ENCODE measurements at regions not wholly inside any gene's neighbourhood (a gene's known extent, or its start where the extent isn't known, plus 50 kb on each side); places are given as distances from the start of the nearest gene placed in this dataset.

GRCh38 chr9:23522952-23523351 is 303.1 kb downstream of the ELAVL2 start:
- Histone ChIP-seq H3K4me2 (ENCODE audit: low read length) (no peak overlapping the region), H3K79me2 (ENCODE audit: control insufficient read depth, low read length) (no peaks in the 10 kb centered on the region), H3K9me2 (replicated peaks; ENCODE audit: control insufficient read depth, low read length) (no peaks in the 10 kb centered on the region), H3K4me3 (ENCODE audit: low read length) (no peak overlapping the region), H3K9me3 (ENCODE audit: control insufficient read depth, insufficient read depth, low read length) (no peaks in the 10 kb centered on the region), H3K36me3 (ENCODE audit: control insufficient read depth, low read length) (no peaks in the 10 kb centered on the region), H4K20me1 (ENCODE audit: control insufficient read depth, insufficient read depth, low read depth, low read length) (no peaks in the 10 kb centered on the region), H3K27me3 (ENCODE audit: control insufficient read depth, low read length) (no peaks in the 10 kb centered on the region), H3K27ac (ENCODE audit: low read depth, low read length) (no peak overlapping the region), H3F3A (ENCODE audit: control insufficient read depth, insufficient read depth) (no peaks in the 10 kb centered on the region), H3K4me1 (ENCODE audit: control insufficient read depth, low read length) (no peaks in the 10 kb centered on the region)
- TF ChIP-seq CTCF (IDR thresholded peaks at IDR 0.05; ENCODE audit: low read depth, low read length, poor library complexity, severe bottlenecking) (no peak), EZH2phosphoT487 (IDR thresholded peaks at IDR 0.05; ENCODE audit: borderline replicate concordance, low read length) (no peak)

DNA sequence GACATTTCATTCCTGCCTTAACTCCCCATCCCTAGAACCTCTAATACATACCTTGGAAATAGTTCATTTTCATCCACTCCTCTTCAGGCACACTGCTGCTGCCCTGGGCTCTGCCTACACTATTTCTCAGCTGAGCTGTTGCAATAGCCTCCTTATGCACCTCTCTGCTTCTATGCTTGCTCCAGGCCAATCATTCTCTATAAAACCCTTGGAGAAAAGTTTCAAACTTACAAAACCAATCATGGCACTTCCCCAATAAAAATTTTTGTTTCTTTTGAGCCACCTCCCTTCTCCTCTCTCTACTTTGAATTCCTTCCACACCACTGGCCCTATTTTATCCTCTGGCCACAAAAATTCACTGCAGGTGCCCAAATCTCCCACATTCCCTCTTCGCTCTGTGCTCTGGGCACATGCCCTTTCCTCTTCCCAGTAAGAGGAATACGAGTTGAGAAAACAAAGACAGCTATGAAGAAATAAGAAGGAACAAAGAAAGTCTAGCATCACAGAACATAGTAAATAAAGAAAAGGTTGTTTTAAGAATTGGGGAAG is 301.4 kb downstream of the ELAVL2 start:
- no peaks in the 10 kb centered on the region for H3K27me3 ChIP-seq (ENCODE audit: control insufficient read depth, low read length)
- H3F3A ChIP-seq (ENCODE audit: control insufficient read depth, insufficient read depth) = no peaks in the 10 kb centered on the region
- H3K4me3 ChIP-seq (ENCODE audit: low read length) = no peak overlapping the region
- H3K36me3 ChIP-seq (ENCODE audit: control insufficient read depth, low read length) = no peaks in the 10 kb centered on the region
- no peaks in the 10 kb centered on the region for H4K20me1 ChIP-seq (ENCODE audit: control insufficient read depth, insufficient read depth, low read depth, low read length)
- H3K4me2 ChIP-seq (ENCODE audit: low read length) = no peak overlapping the region
- no peak overlapping the region for H3K27ac ChIP-seq (ENCODE audit: low read depth, low read length)
- no peaks in the 10 kb centered on the region for H3K9me3 ChIP-seq (ENCODE audit: control insufficient read depth, insufficient read depth, low read length)
- no peaks in the 10 kb centered on the region for H3K4me1 ChIP-seq (ENCODE audit: control insufficient read depth, low read length)
- H3K79me2 ChIP-seq (ENCODE audit: control insufficient read depth, low read length) = no peaks in the 10 kb centered on the region
- TF ChIP-seq EZH2phosphoT487 (IDR thresholded peaks at IDR 0.05; ENCODE audit: borderline replicate concordance, low read length) = no peak
- TF ChIP-seq CTCF (IDR thresholded peaks at IDR 0.05; ENCODE audit: low read depth, low read length, poor library complexity, severe bottlenecking) = no peak
- no peaks in the 10 kb centered on the region for H3K9me2 ChIP-seq (replicated peaks; ENCODE audit: control insufficient read depth, low read length)

DNA sequence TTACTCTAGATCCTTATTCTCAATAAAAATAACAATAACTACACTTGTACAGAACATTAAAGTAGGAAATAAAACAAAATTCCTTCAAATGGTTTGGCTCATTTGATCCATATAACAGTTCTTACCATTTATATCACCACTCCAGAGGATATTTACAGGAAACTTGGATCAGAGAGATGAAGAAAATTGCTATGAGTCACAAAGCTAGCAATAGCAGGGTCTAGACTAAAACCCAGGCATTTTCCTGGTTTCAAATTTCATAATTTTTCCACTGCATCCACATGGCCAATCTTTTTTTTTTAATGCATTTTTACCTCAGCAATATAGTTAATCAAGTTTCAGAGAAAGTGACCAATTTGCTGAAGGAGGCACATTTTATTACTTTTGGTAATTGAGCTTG is 299.2 kb downstream of the ELAVL2 start:
- no peaks in the 10 kb centered on the region for H3K27me3 ChIP-seq (ENCODE audit: control insufficient read depth, low read length)
- H3K4me3 ChIP-seq (ENCODE audit: low read length) = no peak overlapping the region
- H3K27ac ChIP-seq (ENCODE audit: low read depth, low read length) = no peak overlapping the region
- H3K9me2 ChIP-seq (replicated peaks; ENCODE audit: control insufficient read depth, low read length) = no peaks in the 10 kb centered on the region
- TF ChIP-seq EZH2phosphoT487 (IDR thresholded peaks at IDR 0.05; ENCODE audit: borderline replicate concordance, low read length) (no peak), CTCF (IDR thresholded peaks at IDR 0.05; ENCODE audit: low read depth, low read length, poor library complexity, severe bottlenecking) (no peak)
- H4K20me1 ChIP-seq (ENCODE audit: control insufficient read depth, insufficient read depth, low read depth, low read length) = no peaks in the 10 kb centered on the region
- no peak overlapping the region for H3K4me2 ChIP-seq (ENCODE audit: low read length)
- H3F3A ChIP-seq (ENCODE audit: control insufficient read depth, insufficient read depth) = no peaks in the 10 kb centered on the region
- H3K36me3 ChIP-seq (ENCODE audit: control insufficient read depth, low read length) = no peaks in the 10 kb centered on the region
- no peaks in the 10 kb centered on the region for H3K4me1 ChIP-seq (ENCODE audit: control insufficient read depth, low read length)
- no peaks in the 10 kb centered on the region for H3K79me2 ChIP-seq (ENCODE audit: control insufficient read depth, low read length)
- H3K9me3 ChIP-seq (ENCODE audit: control insufficient read depth, insufficient read depth, low read length) = no peaks in the 10 kb centered on the region

Measured in DOHH2 (cell line).